H1 (cell line): ENCODE measurements at regions not wholly inside any gene's neighbourhood (a gene's known extent, or its start where the extent isn't known, plus 50 kb on each side); places are given as distances from the start of the nearest gene placed in this dataset.
"Not testable (repeated sequence)": the region's sequence is repeated elsewhere in the genome, so short reads cannot be mapped to it uniquely, and the experiment has no call there.

Experiments used
- CTCF ChIP-seq, 3 experiments: IDR thresholded peaks; 1 replicate in 2 of 3; 2 replicates in 1 of 3; pipeline versions ENCODE4 v1.5.1 to v1.6.1; 2011; ENCODE audit warnings: low read length in 3 of 3, mild to moderate bottlenecking in 3 of 3, inconsistent platforms in 2 of 3, low read depth in 1 of 3, moderate library complexity in 1 of 3; ENCODE audit not compliant: insufficient read depth in 1 of 3; ENCODE audit errors: control extremely low read depth in 1 of 3
- MAFK ChIP-seq: IDR thresholded peaks from 2 replicates; pipeline ENCODE4 v1.6.1; 2012; ENCODE audit warnings: low read depth, mild to moderate bottlenecking, improper control_type of control experiment, low read length
- NRF1 ChIP-seq: IDR thresholded peaks from 2 replicates; pipeline ENCODE4 v1.6.1; 2011; ENCODE audit warnings: mild to moderate bottlenecking, low read depth, low read length, improper control_type of control experiment
- POLR2AphosphoS5 ChIP-seq: IDR thresholded peaks from 2 replicates; pipeline ENCODE4 v1.6.1; 2011; ENCODE audit warnings: low read depth, low read length
- RAD21 ChIP-seq, 2 experiments: IDR thresholded peaks in 1 of 2; conservative IDR thresholded peaks in 1 of 2; 2 replicates each; pipeline ENCODE4 v1.6.1; 2011; ENCODE audit warnings: low read depth in 2 of 2, low read length in 2 of 2, improper control_type of control experiment in 1 of 2, inconsistent platforms in 1 of 2, mild to moderate bottlenecking in 1 of 2, moderate library complexity in 1 of 2
- SIRT6 ChIP-seq: IDR thresholded peaks from one replicate; pipeline ENCODE4 v1.7.1; 2012; ENCODE audit warnings: low read length, inconsistent platforms
- TAF1 ChIP-seq: IDR thresholded peaks from 2 replicates; pipeline ENCODE4 v1.6.1; 2011; ENCODE audit warnings: mild to moderate bottlenecking, low read depth, low read length
- YY1 ChIP-seq: IDR thresholded peaks from 2 replicates; pipeline ENCODE4 v1.6.1; 2011; ENCODE audit warnings: low read depth, mild to moderate bottlenecking, low read length

- TF ChIP-seq NRF1; SIRT6; CTCF (IDR thresholded peaks at IDR 0.05; ENCODE audit: control extremely low read depth in 1 of 3, insufficient read depth in 1 of 3, low read depth in 1 of 3, low read length in 3 of 3); POLR2AphosphoS5; RAD21 (IDR thresholded peaks at IDR 0.05 in 1 of 2, conservative IDR thresholded peaks at IDR 0.05 in 1 of 2; ENCODE audit: low read depth in 2 of 2, low read length in 2 of 2); MAFK; YY1; TAF1: not testable (repeated sequence)
These were observed 335.0 kb downstream of the SRGAP2C start for GRCh38 chr1:121519756-121520286.
